Activated naive CD4-positive, alpha-beta T cell treated with anti-CD3 and anti-CD28 coated beads, Interleukin-2, amount 50 U/mL, for 72 hours (primary cell): ENCODE measurements at regions not wholly inside any gene's neighbourhood (a gene's known extent, or its start where the extent isn't known, plus 50 kb on each side); places are given as distances from the start of the nearest gene placed in this dataset.

Experiments used
- ATAC-seq, 2 donors: fragments of 150-1000 bp; cut with Tn5 transposase; 2 replicates each; pipeline ENCODE4 v1.10.0; 2021; ENCODE audit warnings: mild to moderate bottlenecking in 2 of 2, moderate library complexity in 2 of 2
- DNase-seq, 2 donors: peaks; one replicate each; pipeline ENCODE4 v3.0.0; 2021 to 2022; ENCODE audit warnings: low spot score in 2 of 2
- H3K27ac Mint-ChIP-seq, 2 donors: one replicate each; pipeline ENCODE4 v1.8.0; 2022; ENCODE audit warnings: mild to moderate bottlenecking in 2 of 2, mixed read lengths in 2 of 2
- H3K36me3 Mint-ChIP-seq, 2 donors: one replicate each; pipeline ENCODE4 v1.8.0; 2022; ENCODE audit warnings: mixed read lengths in 2 of 2
- H3K9me3 Mint-ChIP-seq, 2 donors: one replicate each; pipeline ENCODE4 v1.8.0; 2022; ENCODE audit warnings: mixed read lengths in 2 of 2

GRCh38 chr6:15953152-15953880 lies 175.6 kb upstream of the MYLIP start:
- no peak overlapping the region for H3K27ac Mint-ChIP-seq
- ATAC-seq (no peak), DNase-seq (no peak)
- no peaks in the 10 kb centered on the region for H3K36me3 Mint-ChIP-seq
- no peaks in the 10 kb centered on the region for H3K9me3 Mint-ChIP-seq

- Mint-ChIP-seq H3K27ac (no peak overlapping the region), H3K9me3 (no peaks in the 10 kb centered on the region), H3K36me3 (no peaks in the 10 kb centered on the region)
- DNase-seq = no peak
- no peak for ATAC-seq
These were observed 176.4 kb upstream of the MYLIP start for GRCh38 chr6:15952231-15953151.

GRCh38 chr6:15950962-15951569 lies 177.8 kb upstream of the MYLIP start:
- ATAC-seq (no peak), DNase-seq (no peak)
- H3K36me3 Mint-ChIP-seq = no peaks in the 10 kb centered on the region
- no peaks in the 10 kb centered on the region for H3K9me3 Mint-ChIP-seq
- no peak overlapping the region for H3K27ac Mint-ChIP-seq

GRCh38 chr6:15949982-15950381 lies 178.9 kb upstream of the MYLIP start:
- Mint-ChIP-seq H3K36me3 (no peaks in the 10 kb centered on the region), H3K9me3 (no peaks in the 10 kb centered on the region), H3K27ac (no peak overlapping the region)
- no peak for DNase-seq
- no peak for ATAC-seq

GRCh38 chr6:15948930-15949900 lies 179.7 kb upstream of the MYLIP start:
- ATAC-seq (no peak), DNase-seq (no peak)
- no peaks in the 10 kb centered on the region for H3K36me3 Mint-ChIP-seq
- no peaks in the 10 kb centered on the region for H3K9me3 Mint-ChIP-seq
- H3K27ac Mint-ChIP-seq = no peak overlapping the region

GRCh38 chr6:15947923-15948322 lies 181.0 kb upstream of the MYLIP start:
- Mint-ChIP-seq H3K27ac (no peak overlapping the region), H3K9me3 (no peaks in the 10 kb centered on the region), H3K36me3 (no peaks in the 10 kb centered on the region)
- DNase-seq (no peak), ATAC-seq (no peak)

GRCh38 chr6:15947436-15947835 lies 181.4 kb upstream of the MYLIP start:
- Mint-ChIP-seq H3K27ac (no peak overlapping the region), H3K9me3 (no peaks in the 10 kb centered on the region), H3K36me3 (no peaks in the 10 kb centered on the region)
- DNase-seq (no peak), ATAC-seq (no peak)

GRCh38 chr6:15946701-15947385 lies 182.0 kb upstream of the MYLIP start:
- Mint-ChIP-seq H3K27ac (no peak overlapping the region), H3K36me3 (no peaks in the 10 kb centered on the region), H3K9me3 (no peaks in the 10 kb centered on the region)
- ATAC-seq = no peak
- no peak for DNase-seq

- ATAC-seq = no peak
- DNase-seq = no peak
- no peak overlapping the region for H3K27ac Mint-ChIP-seq
- no peaks in the 10 kb centered on the region for H3K9me3 Mint-ChIP-seq
- no peaks in the 10 kb centered on the region for H3K36me3 Mint-ChIP-seq
These were observed 183.2 kb upstream of the MYLIP start for GRCh38 chr6:15945593-15946159.

- ATAC-seq = no peak
- DNase-seq = no peak
- H3K36me3 Mint-ChIP-seq = peaks cover 0 to 5% of the 10 kb centered on the region in 2 donors
These were observed 185.5 kb upstream of the MYLIP start for GRCh38 chr6:15943423-15943822.

GRCh38 chr6:15941168-15941567 lies 187.7 kb upstream of the MYLIP start:
- H3K36me3 Mint-ChIP-seq = peaks cover 0 to 5% of the 10 kb centered on the region in 2 donors

More at GRCh38 chr6:15943423-15943822, 185.5 kb upstream of the MYLIP start:
- Mint-ChIP-seq H3K27ac (no peak overlapping the region), H3K9me3 (peaks cover 0 to 8% of the 10 kb centered on the region in 2 donors)

GRCh38 chr6:15938107-15938506 lies 190.8 kb upstream of the MYLIP start:
- ATAC-seq (no peak), DNase-seq (no peak)
- Mint-ChIP-seq H3K36me3 (peaks cover 0 to 5% of the 10 kb centered on the region in 2 donors), H3K9me3 (peaks cover 0 to 11% of the 10 kb centered on the region in 2 donors), H3K27ac (no peak overlapping the region)

More at GRCh38 chr6:15941168-15941567, 187.7 kb upstream of the MYLIP start:
- no peak for ATAC-seq
- DNase-seq = no peak
- Mint-ChIP-seq H3K9me3 (peaks cover 0 to 11% of the 10 kb centered on the region in 2 donors), H3K27ac (no peak overlapping the region)

GRCh38 chr6:15937602-15938001 lies 191.3 kb upstream of the MYLIP start:
- ATAC-seq = no peak
- H3K9me3 Mint-ChIP-seq = peaks cover 0 to 11% of the 10 kb centered on the region in 2 donors
- no peak for DNase-seq
- H3K36me3 Mint-ChIP-seq = peaks cover 0 to 5% of the 10 kb centered on the region in 2 donors
- H3K27ac Mint-ChIP-seq = no peak overlapping the region

- no peak for DNase-seq
- ATAC-seq = no peak
- peaks cover 1 to 12% of the 10 kb centered on the region in 2 donors for H3K36me3 Mint-ChIP-seq
- H3K27ac Mint-ChIP-seq = no peak overlapping the region
- peaks cover under 1 to 12% of the 10 kb centered on the region in 2 donors for H3K9me3 Mint-ChIP-seq
These were observed 192.4 kb upstream of the MYLIP start for GRCh38 chr6:15936503-15936902.

- Mint-ChIP-seq H3K27ac (no peak overlapping the region), H3K9me3 (peaks cover 8 to 18% of the 10 kb centered on the region in 2 donors), H3K36me3 (peaks cover 10 to 20% of the 10 kb centered on the region in 2 donors)
- no peak for ATAC-seq
- no peak for DNase-seq
These were observed 193.2 kb upstream of the MYLIP start for GRCh38 chr6:15935661-15936060.
